Kidney (tissue), 13 donors: ENCODE measurements at regions not wholly inside any gene's neighbourhood (a gene's known extent, or its start where the extent isn't known, plus 50 kb on each side); places are given as distances from the start of the nearest gene placed in this dataset.

Experiments
- DNase-seq, 5 donors: peaks; one replicate each; pipeline ENCODE4 v3.0.0-alpha.2; 2013 to 2020
- FAIRE-seq: peaks from 2 replicates; lab custom pipeline; 2012; peaks lifted over from hg19 to GRCh38; lab: Jason Lieb, UNC
- H3K27ac ChIP-seq, 2 donors: one replicate each; pipeline ENCODE4 v1.7.0; 2013; ENCODE audit warnings: low read depth in 2 of 2, low read length in 2 of 2, inconsistent platforms in 1 of 2
- H3K27me3 ChIP-seq: one replicate; pipeline ENCODE4 v1.7.1; 2013; ENCODE audit warnings: low read length, inconsistent platforms; ENCODE audit not compliant: control insufficient read depth, insufficient read depth
- H3K36me3 ChIP-seq, 3 donors: one replicate each; pipeline versions ENCODE4 v1.7.0 to v1.7.1; 2013; ENCODE audit warnings: low read length in 3 of 3, control low read depth in 1 of 3, inconsistent platforms in 1 of 3; ENCODE audit not compliant: insufficient read depth in 3 of 3, control insufficient read depth in 2 of 3
- H3K4me1 ChIP-seq, 3 donors: one replicate each; pipeline versions ENCODE4 v1.7.0 to v1.7.1; 2013; ENCODE audit warnings: low read length in 3 of 3, inconsistent platforms in 1 of 3, low read depth in 1 of 3; ENCODE audit not compliant: control insufficient read depth in 2 of 3, insufficient read depth in 2 of 3
- H3K4me3 ChIP-seq, 3 donors: one replicate each; pipeline versions ENCODE4 v1.7.0 to v1.8.1; 2013; ENCODE audit warnings: low read length in 3 of 3, control low read depth in 1 of 3, inconsistent platforms in 1 of 3
- H3K9ac ChIP-seq, 3 donors: one replicate each; pipeline versions ENCODE4 v1.7.0 to v1.7.1; 2013; ENCODE audit warnings: low read length in 3 of 3, control low read depth in 1 of 3, inconsistent platforms in 1 of 3
- H3K9me3 ChIP-seq, 3 donors: one replicate each; pipeline versions ENCODE4 v1.7.0 to v1.7.1; 2013; ENCODE audit warnings: low read length in 3 of 3, control low read depth in 1 of 3, inconsistent platforms in 1 of 3; ENCODE audit not compliant: control insufficient read depth in 2 of 3, insufficient read depth in 1 of 3
- CTCF ChIP-seq: IDR thresholded peaks from 3 replicates; pipeline ENCODE4 v1.5.1; 2012; ENCODE audit warnings: mild to moderate bottlenecking, moderate library complexity, borderline replicate concordance; ENCODE audit not compliant: insufficient read depth; ENCODE audit errors: extremely low read depth
- intact Hi-C: fragments of 100-400 bp; cut with DNase I; formaldehyde crosslinking; loops from one replicate; pipeline ENCODE4 v1.11.1; 2022
- donor health status: control.
- donor health status: control.
- donor health status: control.
- donor health status: control.
- donor health status: control.
- donor health status: DM: yes; HTN: yes; CAD: no.
- donor health status: Normal renal cell carcinoma (clear cell type).

- H3K4me1 ChIP-seq: peaks cover 0 to 13% (median 8%) of the 10 kb centered on the region in 3 donors
- no peaks in the 10 kb centered on the region for H3K36me3 ChIP-seq
- intact Hi-C loops: no loop called here
- H3K4me3 ChIP-seq: no peak overlapping the region
- TF ChIP-seq CTCF: no peak
- H3K9me3 ChIP-seq: no peaks in the 10 kb centered on the region
- FAIRE-seq (no peak), DNase-seq (no peak)
- H3K9ac ChIP-seq: no peak overlapping the region
- no peak overlapping the region for H3K27ac ChIP-seq
- no peaks in the 10 kb centered on the region for H3K27me3 ChIP-seq
Observed at GRCh38 chr5:158485047-158485446, 614.7 kb downstream of the EBF1 start.

- H3K27ac ChIP-seq: no peak overlapping the region
Observed at GRCh38 chr5:158484150-158484549, 615.6 kb downstream of the EBF1 start.

GRCh38 chr5:158483281-158483860 is 616.3 kb downstream of the EBF1 start:
- H3K9me3 ChIP-seq: no peaks in the 10 kb centered on the region
- H3K4me3 ChIP-seq: no peak overlapping the region
- no peak overlapping the region for H3K9ac ChIP-seq
- intact Hi-C loops: no loop called here
- no peak overlapping the region for H3K27ac ChIP-seq
- no peaks in the 10 kb centered on the region for H3K36me3 ChIP-seq
- DNase-seq: peak in 2 of 5 donors; percentile 62 to 72
- FAIRE-seq: no peak
- H3K4me1 ChIP-seq: peaks cover 0 to 10% (median 8%) of the 10 kb centered on the region in 3 donors
- no peaks in the 10 kb centered on the region for H3K27me3 ChIP-seq
- no peak for TF ChIP-seq CTCF

More at GRCh38 chr5:158484150-158484549, 615.6 kb downstream of the EBF1 start:
- intact Hi-C loops: no loop called here
- no peak for TF ChIP-seq CTCF
- no peak overlapping the region for H3K4me3 ChIP-seq
- H3K9me3 ChIP-seq: no peaks in the 10 kb centered on the region
- H3K4me1 ChIP-seq: peaks cover 0 to 10% (median 8%) of the 10 kb centered on the region in 3 donors
- FAIRE-seq: no peak
- no peak for DNase-seq
- H3K27me3 ChIP-seq: no peaks in the 10 kb centered on the region
- H3K9ac ChIP-seq: no peak overlapping the region
- H3K36me3 ChIP-seq: no peaks in the 10 kb centered on the region

- TF ChIP-seq CTCF: no peak
- intact Hi-C loops: no loop called here
- H3K27ac ChIP-seq: no peak overlapping the region
Observed at GRCh38 chr5:158482125-158482524, 617.6 kb downstream of the EBF1 start.

More at GRCh38 chr5:158482125-158482524, 617.6 kb downstream of the EBF1 start:
- no peak for DNase-seq
- FAIRE-seq: no peak
- Histone ChIP-seq H3K9me3 (no peaks in the 10 kb centered on the region), H3K4me3 (no peak overlapping the region), H3K9ac (no peak overlapping the region), H3K27me3 (no peaks in the 10 kb centered on the region), H3K4me1 (peaks cover 0 to 8% (median 7%) of the 10 kb centered on the region in 3 donors), H3K36me3 (no peaks in the 10 kb centered on the region)
